ENCODE measurements at regions not wholly inside any gene's neighbourhood (a gene's known extent, or its start where the extent isn't known, plus 50 kb on each side); places are given as distances from the start of the nearest gene placed in this dataset.

- Histone ChIP-seq H3K4me1 (peaks cover 71% of the 10 kb centered on the region), H3K9me3 (no peaks in the 10 kb centered on the region), H3K27ac (peak overlapping the region; percentile 74 to 91; a peak in 5 of 6 replicates), H3K4me3 (no peak overlapping the region), H3K4me2 (no peak overlapping the region)
- ATAC-seq: no peak
- no peak for DNase-seq (ENCODE audit: low read depth in 1 of 2, low spot score in 1 of 2)
- 46% methylated on average over 2 of the region's 2 CpGs for WGBS (ENCODE audit: missing lambda C conversion rate)
- FAIRE-seq: no peak
- POLR2A ChIA-PET: no interaction called here
- CTCF ChIA-PET: interaction anchor here (1.5 to 4.2 kb wide), 2 partner anchors 11 to 82 kb away, joined by 3 to 14 read pairs; no protein-coding TSS in a partner anchor
- TF ChIP-seq HOXB5 (CRISPR knock-in tag; IDR thresholded peaks at IDR 0.05): no peak
- TF ChIP-seq KDM1A (IDR thresholded peaks at IDR 0.05; ENCODE audit: low read depth): no peak
- TF ChIP-seq FOXS1 (CRISPR knock-in tag; IDR thresholded peaks at IDR 0.05): no peak
- no peak for TF ChIP-seq POLR2AphosphoS2 (conservative IDR thresholded peaks at IDR 0.05; ENCODE audit: low read length)
- no peak for TF ChIP-seq RNF2 (IDR thresholded peaks at IDR 0.05; ENCODE audit: borderline replicate concordance, low read depth)
- TF ChIP-seq NR3C1 (IDR thresholded peaks at IDR 0.05): no peak
- TF ChIP-seq CHD4 (IDR thresholded peaks at IDR 0.05; ENCODE audit: borderline replicate concordance): no peak
Observed at GRCh38 chr2:41935825-41936224, 112.0 kb upstream of the PKDCC start.

DNA sequence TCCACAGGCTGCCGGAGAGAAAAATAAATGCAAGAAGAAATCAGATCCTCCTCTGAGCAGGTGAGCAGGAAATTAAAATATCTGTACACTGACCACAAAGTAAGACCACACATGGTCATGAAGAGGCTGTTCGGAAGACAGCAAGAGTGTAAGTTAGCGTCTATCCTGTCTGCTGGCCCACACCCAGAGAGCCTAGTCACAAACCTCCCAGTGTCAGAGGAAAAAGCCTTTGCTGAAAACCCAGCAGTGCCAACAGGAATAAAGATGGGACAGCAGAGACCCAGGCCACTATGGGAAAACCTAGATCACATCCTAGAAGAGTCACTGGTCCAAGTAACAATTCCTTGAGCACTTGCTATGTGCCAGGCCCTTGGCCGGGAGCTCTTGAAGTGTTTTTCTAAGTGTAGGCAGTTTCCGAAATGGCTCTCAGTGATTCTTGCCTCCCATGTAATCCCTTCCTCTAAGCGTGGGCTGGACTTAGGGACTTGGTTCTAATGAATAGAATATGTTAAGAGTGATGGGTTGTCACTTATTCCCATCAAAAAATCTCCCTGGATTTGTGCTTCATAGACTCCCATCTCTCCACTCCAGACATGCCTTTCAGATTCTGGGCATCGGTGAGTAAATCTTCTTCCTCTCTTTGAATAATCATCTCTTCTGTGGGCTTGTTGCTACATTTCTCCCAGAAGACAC lies 110.9 kb upstream of the PKDCC start:
- 90% methylated on average over 7 of the region's 7 CpGs for WGBS (ENCODE audit: missing lambda C conversion rate)
- H3K27ac ChIP-seq: peak overlapping the region; percentile 74 to 91
- TF ChIP-seq ZSCAN20 (CRISPR knock-in tag; IDR thresholded peaks at IDR 0.05) (no peak), ESRRA (IDR thresholded peaks at IDR 0.05; ENCODE audit: borderline replicate concordance, low read length) (no peak), ATOH8 (CRISPR knock-in tag; IDR thresholded peaks at IDR 0.05; ENCODE audit: low read depth) (no peak), CEBPB (IDR thresholded peaks at IDR 0.05) (no peak), TP53 (CRISPR knock-in tag; IDR thresholded peaks at IDR 0.05) (no peak), EP300 (IDR thresholded peaks at IDR 0.05) (no peak), NPAS2 (CRISPR knock-in tag; IDR thresholded peaks at IDR 0.05; ENCODE audit: borderline replicate concordance) (no peak), KDM5A (IDR thresholded peaks at IDR 0.05) (no peak), FOXS1 (CRISPR knock-in tag; IDR thresholded peaks at IDR 0.05) (no peak), CBX8 (IDR thresholded peaks at IDR 0.05) (no peak), ZC3H11A (IDR thresholded peaks at IDR 0.05) (no peak)
- TF ChIP-seq, protein P1, sequence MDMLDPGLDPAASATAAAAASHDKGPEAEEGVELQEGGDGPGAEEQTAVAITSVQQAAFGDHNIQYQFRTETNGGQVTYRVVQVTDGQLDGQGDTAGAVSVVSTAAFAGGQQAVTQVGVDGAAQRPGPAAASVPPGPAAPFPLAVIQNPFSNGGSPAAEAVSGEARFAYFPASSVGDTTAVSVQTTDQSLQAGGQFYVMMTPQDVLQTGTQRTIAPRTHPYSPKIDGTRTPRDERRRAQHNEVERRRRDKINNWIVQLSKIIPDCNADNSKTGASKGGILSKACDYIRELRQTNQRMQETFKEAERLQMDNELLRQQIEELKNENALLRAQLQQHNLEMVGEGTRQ (IDR thresholded peaks at IDR 0.05): no peak
- DNase-seq (ENCODE audit: low read depth in 1 of 2, low spot score in 1 of 2): no peak
- peaks cover 60% of the 10 kb centered on the region for H3K4me1 ChIP-seq
- no peak for ATAC-seq
- no peak overlapping the region for H3K4me2 ChIP-seq
- no peak for FAIRE-seq
- H3K9me3 ChIP-seq: no peaks in the 10 kb centered on the region
- POLR2A ChIA-PET: no interaction called here
- CTCF ChIA-PET: interaction anchor here (1.3 to 4.2 kb wide), 4 partner anchors 10 to 150 kb away, joined by 3 to 14 read pairs (median 8); no protein-coding TSS in a partner anchor
- H3K4me3 ChIP-seq: no peak overlapping the region

DNA sequence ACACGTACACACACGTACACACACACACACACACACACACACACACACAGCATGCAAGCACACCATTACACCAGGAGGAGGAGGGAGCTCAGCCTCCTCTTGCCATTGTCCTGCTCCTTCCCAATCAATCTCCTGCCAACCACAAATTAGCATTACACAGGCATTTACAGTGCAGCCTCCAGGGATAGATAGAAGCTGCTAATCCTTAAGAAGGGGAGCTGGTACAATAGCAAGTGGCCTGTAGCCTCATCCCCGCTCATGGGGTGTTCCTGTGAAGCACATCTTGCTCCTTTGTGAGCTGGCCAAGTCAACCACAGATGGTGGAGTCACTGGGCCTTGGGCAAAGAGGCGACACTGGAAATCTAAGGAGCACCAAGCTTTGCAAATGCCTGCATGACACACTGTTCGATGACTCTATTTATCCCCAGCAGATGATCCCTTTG lies 110.3 kb upstream of the PKDCC start:
- no peak for ATAC-seq
- FAIRE-seq: no peak
- CTCF ChIA-PET: interaction anchor here (1.3 to 2.4 kb wide), 4 partner anchors 10 to 149 kb away, joined by 3 to 10 read pairs (median 6); no protein-coding TSS in a partner anchor

More for the DNA sequence above, 110.3 kb upstream of the PKDCC start:
- 84% methylated on average over 5 of the region's 5 CpGs for WGBS (ENCODE audit: missing lambda C conversion rate)
- Histone ChIP-seq H3K4me3 (no peak overlapping the region), H3K4me2 (no peak overlapping the region), H3K9me3 (no peaks in the 10 kb centered on the region), H3K4me1 (peaks cover 55% of the 10 kb centered on the region), H3K27ac (peak overlapping the region; percentile 74 to 91)
- no peak for DNase-seq (ENCODE audit: low read depth in 1 of 2, low spot score in 1 of 2)
- TF ChIP-seq JUN (IDR thresholded peaks at IDR 0.05): no peak
- TF ChIP-seq CBX8 (IDR thresholded peaks at IDR 0.05): no peak
- no peak for TF ChIP-seq ATOH8 (CRISPR knock-in tag; IDR thresholded peaks at IDR 0.05; ENCODE audit: low read depth)
- no peak for TF ChIP-seq ZSCAN20 (CRISPR knock-in tag; IDR thresholded peaks at IDR 0.05)
- POLR2A ChIA-PET: no interaction called here

All from A549 (cell line).